Stimulated activated naive CD8-positive, alpha-beta T cell treated with anti-CD3 and anti-CD28 coated beads, Interleukin-15, Interleukin-2, amounts not matched to agents 100 U/mL and 50 U/mL, for 24 hours (primary cell): ENCODE measurements at regions not wholly inside any gene's neighbourhood (a gene's known extent, or its start where the extent isn't known, plus 50 kb on each side); places are given as distances from the start of the nearest gene placed in this dataset.

Experiments
- ATAC-seq: fragments of 150-1000 bp; cut with Tn5 transposase; one replicate; pipeline ENCODE4 v1.10.0; 2021
- DNase-seq: peaks from one replicate; pipeline ENCODE4 v3.0.0; 2021

- no peak for ATAC-seq
- no peak for DNase-seq
These were observed 702.3 kb downstream of the TRIML1 start for GRCh38 chr4:188841523-188841922.

GRCh38 chr4:188854436-188854835 lies 715.2 kb downstream of the TRIML1 start:
- DNase-seq (no peak), ATAC-seq (no peak)

GRCh38 chr4:188858696-188859095 lies 719.5 kb downstream of the TRIML1 start:
- DNase-seq (no peak), ATAC-seq (no peak)

- ATAC-seq: no peak
- no peak for DNase-seq
These were observed 725.5 kb downstream of the TRIML1 start for GRCh38 chr4:188864741-188865140.

GRCh38 chr4:188867796-188868195 lies 728.6 kb downstream of the TRIML1 start:
- ATAC-seq (no peak), DNase-seq (no peak)

- ATAC-seq (no peak), DNase-seq (no peak)
These were observed 730.3 kb downstream of the TRIML1 start for GRCh38 chr4:188869581-188869980.

GRCh38 chr4:188872809-188873208 lies 733.6 kb downstream of the TRIML1 start:
- no peak for DNase-seq
- ATAC-seq: no peak

GRCh38 chr4:188876881-188877280 lies 737.6 kb downstream of the TRIML1 start:
- no peak for ATAC-seq
- no peak for DNase-seq

- ATAC-seq (no peak), DNase-seq (no peak)
These were observed 740.4 kb downstream of the TRIML1 start for GRCh38 chr4:188879598-188879997.

GRCh38 chr4:188887905-188888304 lies 748.7 kb downstream of the TRIML1 start:
- DNase-seq (no peak), ATAC-seq (no peak)

- no peak for ATAC-seq
- no peak for DNase-seq
These were observed 753.6 kb downstream of the TRIML1 start for GRCh38 chr4:188892837-188893236.

- DNase-seq (no peak), ATAC-seq (no peak)
These were observed 764.7 kb downstream of the TRIML1 start for GRCh38 chr4:188903986-188904385.

- DNase-seq: no peak
- ATAC-seq: no peak
These were observed 765.4 kb downstream of the TRIML1 start for GRCh38 chr4:188904617-188905016.

- DNase-seq: no peak
- no peak for ATAC-seq
These were observed 766.0 kb downstream of the TRIML1 start for GRCh38 chr4:188905248-188905647.

- DNase-seq: no peak
- no peak for ATAC-seq
These were observed 772.0 kb downstream of the TRIML1 start for GRCh38 chr4:188911199-188911598.

- no peak for ATAC-seq
- DNase-seq: no peak
These were observed 772.5 kb downstream of the TRIML1 start for GRCh38 chr4:188911707-188912106.

- ATAC-seq: no peak
These were observed 775.9 kb downstream of the TRIML1 start for GRCh38 chr4:188915175-188915574.

GRCh38 chr4:188918787-188919186 lies 779.5 kb downstream of the TRIML1 start:
- ATAC-seq (no peak), DNase-seq (no peak)

More at GRCh38 chr4:188915175-188915574, 775.9 kb downstream of the TRIML1 start:
- DNase-seq: no peak

- no peak for ATAC-seq
- peak; percentile 7 for DNase-seq
These were observed 791.6 kb downstream of the TRIML1 start for GRCh38 chr4:188930822-188931221.

- no peak for ATAC-seq
- no peak for DNase-seq
These were observed 795.2 kb downstream of the TRIML1 start for GRCh38 chr4:188934320-188934962.

GRCh38 chr4:188941524-188942119 lies 802.4 kb downstream of the TRIML1 start:
- ATAC-seq (no peak), DNase-seq (no peak)

GRCh38 chr4:188942606-188943005 lies 803.4 kb downstream of the TRIML1 start:
- ATAC-seq: no peak
- DNase-seq: no peak

GRCh38 chr4:188949596-188949995 lies 810.4 kb downstream of the TRIML1 start:
- ATAC-seq (no peak), DNase-seq (no peak)

- DNase-seq (no peak), ATAC-seq (no peak)
These were observed 815.8 kb downstream of the TRIML1 start for GRCh38 chr4:188955066-188955465.
